ENCODE measurements at regions not wholly inside any gene's neighbourhood (a gene's known extent, or its start where the extent isn't known, plus 50 kb on each side); places are given as distances from the start of the nearest gene placed in this dataset.
A peak's percentile ranks its signal among the peaks of the same experiment; 100 is the strongest.
"Not testable (repeated sequence)": the region's sequence is repeated elsewhere in the genome, so short reads cannot be mapped to it uniquely, and the experiment has no call there.

DNA sequence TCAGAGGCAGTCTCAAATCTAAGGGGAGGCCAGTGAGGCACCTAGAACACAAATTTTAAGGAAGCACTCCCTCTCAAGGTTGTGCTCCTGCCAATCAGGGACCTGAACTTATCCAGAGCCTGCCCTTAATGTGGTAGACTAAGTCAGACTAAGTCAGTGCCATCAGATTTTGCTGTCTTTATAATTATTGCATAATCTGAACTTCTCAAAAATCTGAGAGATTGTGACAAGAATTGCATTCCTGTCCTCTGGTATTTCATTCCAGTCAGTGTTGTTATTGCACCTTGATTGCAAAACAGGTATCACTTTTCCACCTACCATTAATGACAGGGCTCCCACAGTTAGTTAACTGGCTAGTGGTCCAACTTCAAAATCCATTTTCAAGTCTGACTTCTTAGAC lies 197.1 kb upstream of the HCN1 start:
- DNase-seq (ENCODE audit: low spot score): no peak

DNA sequence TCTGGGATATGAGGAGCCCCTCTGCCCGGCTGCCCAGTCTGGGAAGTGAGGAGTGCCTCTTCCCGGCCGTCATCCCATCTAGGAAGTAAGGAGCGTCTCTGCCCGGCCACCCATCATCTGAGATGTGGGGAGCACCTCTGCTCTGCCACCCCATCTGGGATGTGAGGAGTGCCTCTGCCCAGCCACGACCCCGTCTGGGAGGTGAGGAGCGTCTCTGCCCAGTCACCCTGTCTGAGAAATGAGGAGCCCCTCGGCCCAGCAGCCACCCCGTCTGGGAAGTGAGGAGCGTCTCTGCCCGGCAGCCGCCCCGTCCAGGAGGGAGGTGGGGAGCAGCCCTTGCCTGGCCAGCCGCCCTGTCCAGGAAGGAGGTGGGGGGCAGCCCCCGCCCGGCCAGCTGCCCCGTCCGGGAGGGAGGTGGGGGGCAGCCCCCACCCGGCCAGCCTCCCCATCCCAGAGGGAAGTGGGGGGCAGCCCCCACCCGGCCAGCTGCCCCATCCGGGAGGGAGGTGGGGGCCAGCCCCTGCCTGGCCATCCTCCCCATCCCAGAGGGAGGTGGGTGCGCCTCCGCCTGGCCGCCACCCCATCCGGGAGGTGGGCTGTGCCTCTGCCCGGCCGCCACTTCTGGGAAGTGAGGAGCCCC lies 194.4 kb upstream of the HCN1 start:
- DNase-seq (ENCODE audit: low spot score): not testable (repeated sequence)

DNA sequence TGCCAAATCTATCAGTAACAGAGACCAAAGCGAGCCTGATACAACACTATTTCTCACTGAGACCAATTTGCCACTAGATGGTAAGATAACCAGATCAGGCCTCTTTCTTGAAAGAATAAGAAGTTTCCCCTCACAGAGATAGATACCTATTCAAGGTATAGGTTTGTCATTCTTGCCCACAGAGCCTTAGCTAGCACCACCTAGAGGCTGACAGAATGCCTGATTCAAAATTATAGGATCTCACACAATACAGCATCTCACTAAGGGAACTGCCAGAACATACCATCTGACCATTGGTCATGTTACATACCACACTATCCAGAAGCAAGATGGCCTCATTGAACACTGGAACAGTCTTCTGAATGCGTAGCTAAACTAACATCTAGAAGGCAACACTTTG lies 166.6 kb upstream of the HCN1 start:
- DNase-seq (ENCODE audit: low spot score): no peak

DNA sequence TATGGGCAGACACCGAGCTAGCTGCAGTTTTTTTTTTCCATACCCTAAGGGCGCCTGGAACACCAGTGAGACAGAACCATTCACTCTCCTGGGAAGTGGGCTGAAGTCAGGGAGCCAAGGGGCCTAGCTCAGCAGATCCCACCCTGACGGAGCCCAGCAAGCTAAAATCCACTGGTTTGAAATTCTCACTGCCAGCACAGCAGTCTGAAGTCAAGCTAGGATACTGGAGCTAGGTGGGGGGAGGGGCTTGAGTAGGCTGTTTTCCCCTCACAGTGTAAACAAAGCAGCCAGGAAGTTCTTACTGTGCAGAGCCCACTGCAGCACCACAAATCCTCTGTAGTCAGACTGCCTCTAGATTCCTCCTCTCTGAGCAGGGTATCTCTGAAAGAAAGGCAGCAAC lies 151.7 kb upstream of the HCN1 start:
- no peak for DNase-seq (ENCODE audit: low spot score)

DNA sequence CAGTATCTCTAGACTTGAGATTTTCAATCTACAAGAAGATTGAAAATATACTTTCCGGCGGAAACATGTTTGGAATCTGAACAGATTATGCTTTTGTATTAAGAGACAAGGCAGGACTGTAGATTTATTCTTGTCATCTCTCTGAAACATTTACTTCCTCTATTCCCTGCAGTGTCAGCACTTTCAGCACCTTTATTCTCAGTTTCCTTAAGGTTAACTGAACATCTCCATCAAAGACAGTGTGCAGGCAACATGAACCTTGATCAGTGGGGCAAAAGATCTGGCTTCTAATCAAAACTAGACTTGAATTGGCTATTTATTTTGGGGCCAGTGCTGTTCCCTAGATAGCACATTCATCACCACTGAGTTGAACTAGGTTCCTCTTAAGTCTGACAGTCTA lies 129.9 kb upstream of the HCN1 start:
- no peak for DNase-seq (ENCODE audit: low spot score)

DNA sequence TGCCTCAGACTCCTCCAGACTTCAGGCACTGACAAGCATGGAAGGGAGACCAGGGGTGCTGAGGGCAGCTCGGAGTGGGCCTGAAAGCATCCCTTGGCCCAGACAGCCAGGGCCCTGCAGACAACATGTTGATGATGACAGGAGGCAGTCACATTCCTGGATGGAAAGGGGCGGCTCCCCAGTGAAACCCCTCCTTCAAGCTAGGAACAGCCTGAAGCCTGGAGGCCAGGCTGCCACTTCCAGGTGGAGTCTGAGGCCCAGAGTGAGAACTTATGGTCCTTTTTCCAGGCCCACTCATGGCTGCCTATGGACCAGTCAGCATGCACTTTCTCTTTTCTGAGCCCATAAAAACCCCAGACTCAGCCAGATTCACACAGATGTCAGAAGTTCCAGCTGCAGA lies 104.2 kb upstream of the HCN1 start:
- DNase-seq (ENCODE audit: low spot score): no peak

DNA sequence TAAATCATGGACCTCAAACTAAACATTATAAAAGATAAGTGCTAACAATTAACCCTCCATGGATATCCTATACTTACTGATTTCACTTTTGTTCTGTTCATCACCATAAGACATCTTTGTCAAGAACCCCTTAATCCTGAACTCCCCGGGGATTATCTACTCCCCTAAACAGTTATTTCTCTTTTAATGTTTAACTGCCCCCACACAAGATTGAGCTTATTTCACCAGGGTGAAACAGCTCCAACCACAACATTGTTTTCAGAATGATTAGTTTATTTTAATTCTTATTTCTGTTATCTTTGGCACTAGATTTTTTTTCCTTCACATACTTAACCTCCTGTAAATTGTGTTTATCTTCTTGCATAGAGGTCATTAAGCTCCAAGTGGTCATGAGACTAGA lies 103.2 kb upstream of the HCN1 start:
- no peak for DNase-seq (ENCODE audit: low spot score)

DNA sequence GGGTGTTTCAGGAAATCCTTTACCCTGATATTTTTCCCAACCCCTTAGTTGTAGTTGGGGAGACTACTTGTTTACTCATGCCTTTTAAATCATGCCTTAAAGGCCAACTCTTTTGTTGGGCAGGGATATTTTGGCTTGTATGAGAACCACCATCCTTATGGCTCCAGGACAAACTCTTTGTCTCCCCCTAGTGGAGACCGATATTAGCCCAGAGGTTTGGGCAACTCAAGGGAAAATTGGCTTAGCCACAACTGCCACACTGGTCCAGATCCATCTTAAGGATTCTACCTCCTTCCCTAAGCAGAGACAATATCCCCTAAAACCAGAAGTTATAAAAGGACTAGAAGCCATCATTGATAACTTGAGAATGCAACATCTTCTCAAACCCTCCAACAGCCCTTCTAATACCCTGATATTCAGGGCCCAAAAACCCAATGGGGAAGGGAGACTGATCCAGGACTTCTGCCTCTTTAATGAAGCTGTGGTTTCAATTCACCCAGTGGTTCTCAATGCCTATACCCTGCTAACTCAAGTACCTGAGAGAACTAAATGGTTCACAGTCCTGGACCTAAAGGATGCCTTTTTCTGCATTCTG lies 100.9 kb upstream of the HCN1 start:
- no peak for DNase-seq (ENCODE audit: low spot score)

DNA sequence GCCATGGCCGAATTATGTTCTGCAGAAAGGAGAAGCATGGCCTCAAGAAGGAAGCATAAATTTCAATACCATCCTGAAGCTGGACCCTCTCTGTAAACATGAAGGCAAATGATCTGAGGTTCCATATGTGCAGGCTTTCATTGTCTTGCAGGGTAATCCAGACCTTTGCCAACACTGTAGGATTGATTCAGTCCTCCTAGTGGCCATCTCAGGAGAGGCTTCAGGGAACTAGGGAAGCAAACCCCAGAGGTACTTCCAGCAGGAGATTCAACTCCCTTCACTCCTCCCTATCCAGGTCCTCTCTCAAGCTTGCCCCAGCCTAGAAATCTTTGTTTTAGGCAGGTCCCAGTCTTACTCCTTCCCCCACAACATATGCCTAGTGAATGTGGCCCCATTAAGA lies 99.3 kb upstream of the HCN1 start:
- DNase-seq (ENCODE audit: low spot score): no peak

DNA sequence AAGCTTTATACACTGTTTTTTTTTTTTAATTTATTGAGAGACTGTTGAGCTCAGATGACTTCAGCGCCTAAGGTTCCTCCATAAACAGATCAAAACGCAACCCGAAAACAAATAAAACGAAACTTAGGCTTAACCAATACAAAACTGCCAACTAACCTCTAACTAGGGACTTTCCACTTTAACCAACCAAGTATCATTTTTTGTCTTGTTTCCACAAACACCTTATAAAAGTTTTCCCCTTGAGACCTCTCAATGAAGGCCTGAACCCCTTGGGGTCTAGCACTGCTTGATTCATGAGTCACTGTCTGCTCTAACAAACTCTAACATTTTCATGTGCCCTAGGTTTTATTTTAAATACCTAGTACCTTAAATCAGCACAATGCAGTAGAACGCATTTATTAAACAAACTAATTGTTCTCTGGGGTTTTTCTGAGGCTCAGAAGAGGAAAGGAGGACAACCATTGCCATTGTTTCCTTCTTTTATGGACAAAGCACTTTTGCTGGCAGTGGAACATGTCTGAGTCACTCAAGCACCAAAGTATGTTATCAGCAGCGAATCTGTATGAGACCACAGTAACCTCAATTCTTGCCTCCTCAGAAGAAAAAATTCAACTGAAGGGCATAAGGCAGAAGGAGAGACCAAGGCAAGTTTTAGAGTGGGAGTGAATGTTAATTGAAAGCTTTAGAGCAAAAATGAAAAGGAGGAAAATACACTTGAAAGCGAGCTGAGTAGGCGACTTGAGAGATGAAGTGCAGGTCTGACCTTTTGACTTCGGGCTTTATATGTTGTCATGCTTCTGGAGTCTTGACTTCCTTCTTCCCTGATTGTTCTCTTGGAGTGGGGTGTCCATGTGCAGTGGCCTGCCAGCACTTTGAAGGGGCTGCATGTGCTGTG lies 97.7 kb upstream of the HCN1 start:
- peak; percentile 42 for DNase-seq (ENCODE audit: low spot score)

DNA sequence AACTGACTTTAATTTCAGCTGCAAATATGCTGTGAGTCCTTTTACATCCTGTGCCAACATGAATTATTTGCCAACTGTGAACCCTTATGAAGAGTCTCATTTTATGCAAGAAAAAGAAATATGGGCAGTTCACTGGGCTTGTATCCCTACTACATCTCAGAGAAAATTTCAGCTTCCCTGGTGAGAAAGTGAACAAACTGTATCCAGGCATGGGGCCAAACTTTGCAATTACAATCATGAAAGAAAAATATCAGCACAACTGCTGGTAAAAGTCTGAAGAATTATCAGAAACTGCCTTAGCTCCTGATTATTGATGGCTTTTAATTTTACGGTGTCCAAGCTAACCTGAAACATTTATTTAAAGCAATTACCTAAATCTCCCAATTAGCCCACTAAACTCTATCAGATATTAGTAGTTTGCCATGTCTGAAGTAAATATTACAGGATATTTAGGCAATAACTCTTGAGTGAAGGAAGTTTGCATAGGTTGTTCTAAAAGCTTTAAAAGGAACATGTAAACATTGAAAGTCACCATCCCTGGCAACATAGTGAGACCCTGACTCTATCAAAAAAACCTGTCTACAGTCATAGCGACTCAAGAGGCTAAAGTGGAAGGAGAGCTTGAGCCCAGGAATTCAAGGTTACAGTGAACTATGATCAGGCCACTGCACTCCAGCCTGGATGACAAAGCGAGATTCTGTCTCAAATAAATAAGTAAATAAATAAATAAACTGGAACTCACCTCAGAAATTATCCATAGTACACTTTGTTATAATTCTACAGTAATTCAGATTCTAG lies 83.9 kb upstream of the HCN1 start:
- DNase-seq (ENCODE audit: low spot score): no peak

DNA sequence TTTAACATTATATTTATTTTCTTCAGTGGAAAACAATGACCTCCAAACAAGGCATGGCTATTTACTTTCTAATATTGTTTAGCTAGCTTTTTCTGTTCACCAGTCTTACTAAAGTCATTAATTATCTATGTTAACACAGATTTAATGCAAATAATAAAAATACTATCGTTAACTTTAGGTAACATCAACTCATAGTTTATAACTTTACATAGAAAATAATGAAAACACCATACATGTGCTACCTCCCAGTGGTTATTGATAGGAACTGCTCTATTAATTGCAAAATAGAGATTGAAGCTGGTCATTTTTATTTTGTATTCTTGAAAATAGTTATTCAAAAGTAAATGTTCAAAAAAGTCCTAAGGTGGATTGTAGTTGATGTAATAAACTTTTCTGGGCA lies 78.3 kb upstream of the HCN1 start:
- no peak for DNase-seq (ENCODE audit: low spot score)

DNA sequence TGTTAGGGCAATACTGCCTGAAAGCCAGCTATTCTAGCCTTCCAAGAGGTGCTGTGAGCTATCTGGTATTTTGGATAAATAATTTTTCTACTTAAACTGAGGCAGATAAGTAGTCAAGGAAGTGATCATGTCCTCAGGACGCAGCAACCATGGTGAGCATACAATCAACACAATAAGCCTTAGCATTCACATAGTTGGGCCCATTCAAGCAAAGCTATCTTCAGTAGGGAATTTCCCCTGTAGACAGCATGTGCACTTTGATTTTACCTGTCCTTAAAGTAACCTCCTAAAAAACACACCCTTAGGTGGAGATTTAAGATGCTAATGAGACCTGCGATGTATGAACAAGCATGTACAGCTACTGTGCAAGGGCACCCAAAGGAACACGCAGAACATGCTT lies 76.2 kb upstream of the HCN1 start:
- DNase-seq (ENCODE audit: low spot score): no peak

DNA sequence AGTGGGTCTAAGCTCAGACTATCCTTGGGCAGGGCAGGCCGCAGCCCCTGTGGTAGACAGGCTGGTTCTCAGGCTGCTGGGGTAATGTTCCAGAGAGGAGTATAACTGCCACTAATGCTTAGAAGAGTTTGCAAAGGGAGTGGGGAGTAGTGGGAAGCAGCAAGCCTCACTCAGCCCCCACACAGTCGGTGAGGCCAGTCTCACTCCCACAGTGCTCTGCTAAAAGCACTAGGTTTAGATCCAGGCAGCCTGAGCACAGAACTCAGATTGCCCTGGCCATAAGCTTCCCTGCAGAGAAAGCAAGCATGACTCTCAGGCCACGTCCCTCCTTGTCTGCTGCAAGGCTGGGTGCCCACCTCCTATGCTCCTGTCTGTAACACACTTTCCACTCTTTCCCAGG lies 69.4 kb upstream of the HCN1 start:
- DNase-seq (ENCODE audit: low spot score): no peak

DNA sequence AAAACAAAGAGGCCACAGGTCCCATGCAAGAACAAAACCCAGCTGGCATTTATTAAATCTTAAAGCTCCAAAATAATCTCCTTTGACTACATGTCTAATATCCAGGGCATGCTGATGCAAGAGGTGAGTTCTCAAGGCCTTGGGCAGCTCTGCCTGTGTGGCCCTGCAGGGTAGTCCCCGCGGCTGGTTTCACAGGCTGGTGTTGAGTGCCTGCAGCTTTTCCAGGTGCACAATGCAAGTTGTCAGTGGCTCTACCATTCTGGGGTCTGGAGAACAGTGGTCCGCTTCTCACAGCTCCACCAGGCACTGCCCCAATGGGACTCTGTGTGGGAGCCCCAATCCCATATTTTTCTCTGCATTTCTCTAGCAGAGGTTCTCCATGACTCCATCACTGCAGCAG lies 54.4 kb upstream of the HCN1 start:
- DNase-seq (ENCODE audit: low spot score): no peak

DNA sequence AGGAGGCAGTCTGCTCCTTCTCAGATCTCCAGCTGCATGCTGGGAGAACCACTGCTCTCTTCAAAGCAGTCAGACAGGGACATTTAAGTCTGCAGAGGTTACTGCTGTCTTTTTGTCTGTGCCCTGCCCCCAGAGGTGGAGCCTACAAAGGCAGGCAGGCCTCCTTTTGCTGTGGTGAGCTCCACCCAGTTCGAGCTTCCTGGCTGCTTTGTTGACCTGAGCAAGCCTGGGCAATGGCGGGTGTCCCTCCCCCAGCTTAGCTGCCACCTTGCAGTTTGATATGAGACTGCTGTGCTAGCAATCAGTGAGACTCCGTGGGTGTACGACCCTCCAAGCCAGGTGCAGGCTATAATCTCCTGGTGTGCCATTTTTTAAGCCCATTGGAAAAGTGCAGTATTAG lies 52.3 kb upstream of the HCN1 start:
- DNase-seq (ENCODE audit: low spot score): not testable (repeated sequence)

Data from H4 (cell line).